ES-I3 (cell line): ENCODE measurements at regions not wholly inside any gene's neighbourhood (a gene's known extent, or its start where the extent isn't known, plus 50 kb on each side); places are given as distances from the start of the nearest gene placed in this dataset.
"Not testable (repeated sequence)": the region's sequence is repeated elsewhere in the genome, so short reads cannot be mapped to it uniquely, and the experiment has no call there.

ENCODE experiments used
- H3K36me3 ChIP-seq: 2 replicates; pipeline ENCODE4 v1.6.1; 2013; ENCODE audit warnings: mild to moderate bottlenecking, low read length, control low read depth, moderate library complexity; ENCODE audit not compliant: insufficient read depth
- H3K4me1 ChIP-seq: 2 replicates; pipeline ENCODE4 v1.6.1; 2013; ENCODE audit warnings: mild to moderate bottlenecking, control low read depth, low read length; ENCODE audit not compliant: insufficient read depth
- H3K9ac ChIP-seq: 2 replicates; pipeline ENCODE4 v1.6.1; 2013; ENCODE audit warnings: low read depth, mild to moderate bottlenecking, low read length, moderate library complexity
- H3K9me3 ChIP-seq: 2 replicates; pipeline ENCODE4 v1.6.1; 2013; ENCODE audit warnings: mild to moderate bottlenecking, low read length, moderate library complexity; ENCODE audit not compliant: control insufficient read depth, insufficient read depth

DNA sequence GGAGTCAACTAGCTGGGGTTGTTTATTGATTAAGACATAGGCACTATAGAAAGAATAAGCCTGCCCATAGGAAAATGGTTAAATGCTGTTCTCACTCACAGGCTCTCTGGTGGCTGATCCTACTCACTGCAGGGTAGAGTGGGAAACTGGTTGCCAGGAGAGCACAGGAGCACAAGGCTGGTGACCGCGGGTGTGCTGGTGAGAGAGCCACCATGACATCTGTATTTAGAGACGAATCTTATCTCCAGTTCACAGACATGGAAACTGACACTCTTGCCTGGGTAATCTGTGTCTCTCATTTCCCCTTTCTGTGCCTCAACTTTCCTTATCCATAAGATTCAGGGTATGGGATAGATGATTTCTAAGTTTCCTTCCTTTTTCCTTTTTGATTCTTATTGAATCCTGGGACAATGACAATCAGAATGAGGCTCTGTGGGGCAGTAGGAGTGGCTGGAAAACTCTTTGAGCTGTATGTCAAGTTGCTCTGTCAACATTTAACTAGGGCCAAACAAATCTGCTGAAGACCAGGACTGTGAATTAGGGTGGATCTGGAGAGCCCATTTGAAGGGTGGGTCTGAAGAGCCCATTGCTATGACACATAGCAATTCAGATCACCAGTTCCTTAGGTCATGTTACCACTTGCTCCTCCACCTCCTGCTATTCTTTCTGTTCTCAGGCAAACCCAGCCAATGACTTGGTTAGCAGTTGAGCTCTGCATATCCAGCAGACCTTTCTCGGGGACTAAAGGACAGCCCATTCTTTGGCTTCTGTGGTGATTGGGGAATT lies 286.1 kb upstream of the TBL1XR1 start:
- H3K9ac ChIP-seq: no peak overlapping the region
- H3K9me3 ChIP-seq: no peaks in the 10 kb centered on the region
- peaks cover 15% of the 10 kb centered on the region for H3K4me1 ChIP-seq
- H3K36me3 ChIP-seq: no peaks in the 10 kb centered on the region

DNA sequence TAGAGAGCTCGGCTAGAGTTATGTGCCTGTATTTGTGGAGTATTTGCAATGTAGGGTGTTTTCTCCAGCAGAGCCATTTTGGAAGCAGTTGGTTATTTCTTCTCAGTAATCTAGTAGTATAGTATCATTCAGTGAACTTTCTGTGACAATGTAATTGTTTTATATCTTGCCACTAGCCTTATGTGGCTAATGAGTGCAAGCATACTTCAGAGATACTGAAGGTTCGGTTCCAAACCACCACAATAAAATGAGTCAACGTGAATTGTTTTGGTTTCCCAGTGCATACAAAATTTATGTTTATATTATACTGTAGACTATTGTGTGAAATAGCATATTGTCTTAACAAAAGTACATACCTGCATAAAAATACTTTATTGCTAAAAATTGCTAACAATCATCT lies 286.9 kb upstream of the TBL1XR1 start:
- Histone ChIP-seq H3K4me1 (peaks cover 12% of the 10 kb centered on the region), H3K36me3 (no peaks in the 10 kb centered on the region), H3K9ac (no peak overlapping the region), H3K9me3 (no peaks in the 10 kb centered on the region)

DNA sequence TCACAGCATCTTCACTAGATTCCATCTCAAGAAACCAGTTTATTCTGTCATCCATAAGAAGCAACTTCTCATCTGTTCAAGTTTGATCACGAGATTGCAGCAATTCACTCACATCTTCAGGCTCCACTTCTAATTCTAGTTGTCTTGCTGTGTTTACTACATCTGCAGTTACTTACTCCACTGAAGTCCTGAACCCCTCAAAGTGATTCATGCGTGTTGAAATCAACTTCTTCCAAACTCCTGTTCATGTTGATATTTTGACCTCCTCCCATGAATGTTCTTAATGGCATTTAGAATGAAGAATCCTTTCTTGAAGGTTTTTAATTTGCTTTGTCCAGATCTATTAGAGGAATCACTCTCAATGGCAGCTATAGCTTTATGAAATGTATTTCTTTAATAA lies 287.6 kb upstream of the TBL1XR1 start:
- no peaks in the 10 kb centered on the region for H3K9me3 ChIP-seq
- no peaks in the 10 kb centered on the region for H3K36me3 ChIP-seq
- no peak overlapping the region for H3K9ac ChIP-seq
- peaks cover 12% of the 10 kb centered on the region for H3K4me1 ChIP-seq

DNA sequence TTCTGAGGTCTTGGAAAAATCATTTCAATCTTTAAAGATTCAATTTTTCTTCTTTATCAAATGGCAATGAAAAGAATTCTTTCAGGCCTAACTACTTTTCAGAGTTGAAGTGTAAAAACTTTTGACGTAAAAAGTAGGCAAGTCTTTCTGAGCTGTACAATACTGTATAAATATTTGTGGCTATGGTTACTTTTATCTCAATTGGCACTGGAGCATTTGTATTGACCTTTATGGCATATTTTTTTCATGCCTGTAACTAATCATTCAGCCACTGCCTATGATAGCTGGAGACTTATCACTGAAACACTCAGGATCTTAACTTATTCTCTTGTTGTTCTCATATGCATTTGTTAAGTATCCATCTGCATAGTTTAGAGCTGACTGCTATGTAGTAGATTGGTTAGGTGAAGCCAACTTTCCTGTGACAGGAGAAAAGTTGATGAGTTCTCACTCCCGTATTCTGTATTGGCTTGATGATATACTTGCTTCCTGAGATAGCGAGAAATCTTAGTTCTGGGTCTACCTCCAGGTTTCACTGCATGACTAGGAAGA lies 290.4 kb upstream of the TBL1XR1 start:
- no peak overlapping the region for H3K9ac ChIP-seq
- no peaks in the 10 kb centered on the region for H3K9me3 ChIP-seq
- peaks cover 17% of the 10 kb centered on the region for H3K4me1 ChIP-seq
- H3K36me3 ChIP-seq: no peaks in the 10 kb centered on the region

DNA sequence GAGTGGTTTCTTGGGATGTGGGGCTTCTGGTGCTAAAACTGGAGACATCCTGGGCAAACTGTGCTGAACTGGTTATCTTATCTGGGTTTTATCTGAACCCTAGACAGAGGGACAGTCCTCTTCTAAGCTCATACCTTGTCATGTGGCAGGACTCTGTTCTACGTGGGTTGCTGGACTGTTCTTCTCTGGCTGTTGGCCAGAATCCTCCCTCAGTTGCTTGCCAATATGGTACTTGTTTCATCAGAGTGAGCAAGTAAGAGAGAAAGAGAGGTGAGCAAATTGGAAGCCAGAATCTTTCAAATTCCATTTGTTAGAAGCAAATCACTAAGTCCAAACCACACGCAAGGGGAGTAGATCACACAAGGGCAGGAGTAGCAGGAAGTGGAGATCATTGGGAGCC lies 291.5 kb upstream of the TBL1XR1 start:
- no peak overlapping the region for H3K9ac ChIP-seq
- no peaks in the 10 kb centered on the region for H3K36me3 ChIP-seq
- H3K9me3 ChIP-seq: no peaks in the 10 kb centered on the region
- H3K4me1 ChIP-seq: peaks cover 12% of the 10 kb centered on the region

DNA sequence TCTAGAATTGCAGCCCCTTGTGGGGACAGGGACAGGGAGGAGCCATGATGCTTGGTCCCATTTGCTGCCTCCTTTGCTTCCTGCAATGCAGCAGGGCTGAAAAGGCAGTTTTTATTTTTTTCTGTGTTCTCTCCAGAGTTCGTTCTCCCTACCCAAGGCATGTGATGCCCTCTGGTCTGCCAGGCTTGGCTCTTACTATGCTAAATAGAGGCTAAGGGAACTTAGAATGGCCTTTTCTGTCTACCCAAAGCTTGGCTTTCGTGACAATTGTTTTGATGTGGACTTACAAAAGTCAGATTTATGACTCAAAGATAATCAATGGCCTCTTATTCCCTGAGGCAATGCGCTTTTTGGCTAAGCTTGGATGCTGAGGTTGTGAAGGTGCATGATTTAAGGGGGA lies 293.3 kb upstream of the TBL1XR1 start:
- Histone ChIP-seq H3K9me3 (no peaks in the 10 kb centered on the region), H3K9ac (no peak overlapping the region), H3K4me1 (peaks cover 10% of the 10 kb centered on the region; the same call in 1 of the 2 replicates), H3K36me3 (no peaks in the 10 kb centered on the region)

DNA sequence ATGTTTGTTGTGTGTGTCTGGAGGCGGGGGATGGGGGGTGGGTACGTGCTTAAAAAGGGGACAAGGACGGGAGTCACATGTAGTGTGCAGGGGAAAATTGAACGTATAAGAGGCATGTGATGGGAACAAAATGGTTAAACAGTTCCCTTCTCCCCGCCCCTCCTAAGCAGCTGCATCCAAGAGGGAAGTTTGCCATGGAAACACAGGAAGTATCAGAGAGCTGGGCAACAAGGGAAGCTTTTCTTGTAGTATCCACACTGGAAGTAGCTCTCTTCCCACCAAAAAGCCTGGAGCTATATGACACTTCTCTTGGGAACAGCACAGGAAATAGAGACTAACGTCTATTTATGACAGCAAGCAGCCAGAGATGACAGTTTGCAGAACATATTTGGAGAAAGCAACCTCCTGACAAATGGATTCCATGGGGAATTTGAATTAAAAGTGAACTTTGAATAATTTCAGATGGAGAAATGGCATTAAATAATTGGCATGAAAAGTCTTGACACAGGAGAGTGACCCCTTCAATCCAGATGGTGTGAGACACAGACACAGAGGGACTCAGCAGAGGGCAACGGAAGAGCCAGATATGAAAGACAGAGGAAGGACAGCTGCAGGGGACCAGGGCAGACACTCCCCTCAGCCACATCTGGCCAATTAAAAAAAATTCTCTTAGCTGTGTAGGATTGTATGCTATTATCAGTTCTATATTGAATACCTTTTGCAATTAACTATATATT lies 294.2 kb upstream of the TBL1XR1 start:
- no peaks in the 10 kb centered on the region for H3K9me3 ChIP-seq
- H3K4me1 ChIP-seq: peaks cover 10% of the 10 kb centered on the region; the same call in 1 of the 2 replicates
- no peak overlapping the region for H3K9ac ChIP-seq
- H3K36me3 ChIP-seq: no peaks in the 10 kb centered on the region

DNA sequence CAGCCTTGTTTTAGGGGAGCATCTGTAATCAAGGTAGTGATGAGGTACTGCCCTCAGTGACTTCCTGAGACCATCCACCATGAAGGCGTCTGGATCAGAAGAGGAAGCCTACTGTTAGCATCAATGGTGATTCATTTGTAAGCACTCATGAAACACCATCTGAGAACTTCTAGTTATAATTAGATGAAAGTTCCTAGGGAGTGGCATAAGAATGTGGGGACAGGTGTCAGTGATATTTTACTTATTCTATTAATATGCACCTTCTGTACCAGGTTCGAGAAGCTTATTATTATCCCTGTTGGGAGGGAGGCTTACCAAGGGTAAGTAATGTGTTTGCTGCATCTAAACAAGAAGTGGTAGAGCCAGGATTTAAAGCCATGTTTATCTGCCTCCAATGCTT lies 295.8 kb upstream of the TBL1XR1 start:
- Histone ChIP-seq H3K9ac (no peak overlapping the region), H3K9me3 (no peaks in the 10 kb centered on the region), H3K36me3 (no peaks in the 10 kb centered on the region), H3K4me1 (0 out of 2 replicates have a peak, but pooled peaks cover 6% of the 10 kb centered on the region)

DNA sequence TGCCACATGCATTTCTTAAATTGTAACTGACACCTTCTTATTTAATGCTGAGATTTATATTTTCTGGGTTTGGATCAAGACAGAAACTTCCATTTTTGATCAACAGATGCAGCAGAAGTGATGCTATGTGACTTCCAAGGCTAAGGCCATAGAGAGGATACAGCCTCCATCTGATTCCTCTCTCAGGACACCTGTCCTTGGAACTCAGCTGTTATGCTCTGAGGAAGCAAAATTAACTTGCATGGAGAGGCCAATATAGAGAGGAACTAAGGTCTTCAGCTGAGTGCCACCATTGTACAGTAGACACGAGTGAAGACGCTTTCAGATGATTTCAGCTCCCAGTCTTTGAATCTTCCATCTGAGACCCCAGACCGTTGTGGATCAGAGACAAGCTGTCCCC lies 296.9 kb upstream of the TBL1XR1 start:
- Histone ChIP-seq H3K4me1 (0 out of 2 replicates have a peak, but pooled peaks cover 6% of the 10 kb centered on the region), H3K9ac (no peak overlapping the region), H3K9me3 (no peaks in the 10 kb centered on the region), H3K36me3 (no peaks in the 10 kb centered on the region)

DNA sequence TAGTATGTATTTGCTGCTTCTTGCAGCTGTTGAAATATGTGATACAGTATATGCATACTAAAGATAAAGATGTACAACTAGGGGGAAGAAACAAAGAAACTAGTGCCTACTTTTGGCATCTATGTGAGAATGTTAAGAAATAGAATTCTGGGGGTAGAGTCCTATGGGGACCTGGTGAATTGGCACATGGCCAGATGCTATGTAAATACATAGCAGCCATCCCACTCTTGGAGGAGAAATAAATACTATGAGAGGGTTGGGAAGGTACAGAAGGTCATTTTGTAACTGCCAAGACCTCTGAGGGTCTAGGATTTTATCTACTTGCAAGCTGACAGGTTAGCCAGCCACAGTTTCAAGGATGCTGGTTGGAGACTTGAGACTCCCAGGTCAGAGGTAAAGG lies 298.3 kb upstream of the TBL1XR1 start:
- H3K9ac ChIP-seq: no peak overlapping the region
- no peaks in the 10 kb centered on the region for H3K36me3 ChIP-seq
- 0 out of 2 replicates have a peak, but pooled peaks cover 6% of the 10 kb centered on the region for H3K4me1 ChIP-seq
- H3K9me3 ChIP-seq: no peaks in the 10 kb centered on the region

DNA sequence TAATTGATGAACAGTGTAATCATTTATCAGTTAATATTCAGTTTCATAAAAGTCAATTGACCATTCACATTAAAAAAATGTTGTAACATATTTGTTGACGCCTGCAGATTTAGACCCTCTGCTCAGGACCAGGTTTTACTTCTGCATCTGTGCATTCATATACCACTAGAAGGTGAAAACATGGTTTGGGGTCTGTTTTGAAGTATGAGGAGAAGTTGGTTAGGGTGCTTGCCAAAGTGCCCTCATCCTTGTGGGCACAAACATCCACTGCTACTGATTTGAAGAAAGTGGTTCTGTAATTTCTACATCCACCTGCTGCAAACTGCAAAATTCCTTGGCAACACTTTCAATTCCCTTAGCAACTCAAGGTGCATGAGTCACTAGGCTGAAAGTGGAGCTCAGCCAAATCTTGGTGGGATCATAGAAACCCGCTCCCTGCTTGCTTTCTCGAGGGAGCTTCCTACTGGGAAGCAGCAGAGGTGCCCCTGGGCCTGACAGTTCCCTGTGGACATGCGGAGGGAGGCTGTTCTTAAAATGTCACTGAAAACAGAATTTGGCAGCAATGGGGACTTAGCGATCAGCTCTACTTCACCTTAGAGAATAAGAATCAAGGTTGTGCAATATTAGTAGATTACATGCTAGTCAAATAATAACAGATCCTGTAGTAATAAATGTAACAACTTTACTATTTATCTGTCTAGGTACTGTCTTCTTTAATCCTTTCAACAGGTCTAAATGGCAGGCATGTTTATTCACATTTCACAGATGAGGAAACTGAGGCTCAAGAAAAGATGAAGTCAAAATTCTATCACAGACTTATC lies 301.0 kb upstream of the TBL1XR1 start:
- Histone ChIP-seq H3K4me1 (no peaks in the 10 kb centered on the region), H3K36me3 (no peaks in the 10 kb centered on the region), H3K9me3 (no peaks in the 10 kb centered on the region), H3K9ac (no peak overlapping the region)

DNA sequence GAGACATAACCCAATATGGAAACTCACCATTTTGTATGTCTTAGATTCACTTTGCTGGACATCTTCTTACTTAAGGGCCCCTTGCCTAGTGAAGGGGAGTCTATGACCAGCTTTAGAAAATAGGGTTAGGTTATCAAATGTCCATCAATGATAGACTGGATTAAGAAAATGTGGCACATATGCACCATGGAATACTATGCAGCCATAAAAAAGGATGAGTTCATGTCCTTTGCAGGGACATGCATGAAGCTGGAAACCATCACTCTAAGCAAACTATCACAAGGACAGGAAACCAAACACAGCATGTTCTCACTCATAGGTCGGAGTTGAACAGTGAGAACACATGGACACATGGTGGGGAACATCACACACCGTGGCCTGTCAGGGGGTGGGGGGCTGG lies 301.8 kb upstream of the TBL1XR1 start:
- not testable (repeated sequence) for H3K36me3 ChIP-seq, H3K9me3 ChIP-seq, H3K9ac ChIP-seq, H3K4me1 ChIP-seq

DNA sequence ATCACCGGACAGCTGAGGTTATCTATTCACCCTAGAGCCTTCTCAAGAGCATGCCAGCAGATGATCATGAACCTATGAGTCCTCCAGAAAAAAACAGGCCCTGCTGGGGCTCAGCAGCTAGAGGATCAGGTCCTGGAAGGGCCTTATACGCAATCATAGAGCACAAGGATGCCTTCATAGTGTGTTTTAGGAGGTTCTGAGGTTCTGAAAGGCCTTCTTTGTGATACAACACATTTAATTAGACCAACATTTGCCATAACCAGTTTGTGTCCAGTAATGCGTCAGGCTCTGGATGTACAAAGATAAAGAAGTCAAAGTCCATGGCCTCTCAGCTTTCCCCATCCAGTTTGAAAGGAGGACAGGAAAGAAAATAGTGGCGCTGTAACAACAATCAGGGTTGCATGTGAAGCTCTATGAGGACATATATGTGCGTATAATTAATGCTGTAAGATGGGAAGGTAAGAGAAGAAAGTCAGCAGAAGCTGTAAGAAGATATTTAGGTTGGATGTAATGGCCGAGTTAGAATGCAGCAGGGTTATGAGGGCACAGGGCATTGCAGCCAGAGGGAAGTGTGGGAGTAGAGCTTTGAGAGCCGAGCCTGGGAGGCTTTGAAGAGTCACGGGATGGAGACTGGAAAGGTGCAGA lies 302.6 kb upstream of the TBL1XR1 start:
- no peaks in the 10 kb centered on the region for H3K4me1 ChIP-seq
- H3K36me3 ChIP-seq: no peaks in the 10 kb centered on the region
- no peak overlapping the region for H3K9ac ChIP-seq
- H3K9me3 ChIP-seq: no peaks in the 10 kb centered on the region

DNA sequence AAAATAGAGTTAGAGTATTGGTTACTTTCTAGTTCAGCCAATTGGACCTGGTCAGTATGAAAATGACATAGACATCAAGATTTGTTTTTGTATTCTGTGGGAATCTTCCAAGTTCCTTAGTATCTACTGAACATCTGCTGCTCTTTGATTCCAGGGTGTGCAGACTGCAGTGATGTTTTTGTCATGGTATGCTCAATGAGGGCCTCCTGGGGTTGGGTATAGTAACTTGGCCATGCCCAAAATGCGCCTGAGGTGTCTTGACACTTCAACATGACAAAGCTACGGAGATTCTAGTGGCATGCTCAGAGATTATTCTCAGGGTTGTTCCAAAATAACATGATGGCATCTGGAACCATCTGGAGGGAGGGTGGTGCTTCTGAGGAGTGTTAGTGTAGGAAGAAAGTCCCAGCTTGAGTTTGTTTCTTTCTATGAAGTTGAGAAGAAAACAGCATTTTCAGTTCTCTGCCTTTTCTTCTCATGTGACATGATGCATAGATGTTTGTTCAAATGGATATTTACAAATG lies 313.5 kb upstream of the TBL1XR1 start:
- H3K36me3 ChIP-seq: no peaks in the 10 kb centered on the region
- H3K9ac ChIP-seq: no peak overlapping the region
- no peaks in the 10 kb centered on the region; the same call in 1 of the 2 replicates for H3K4me1 ChIP-seq
- no peaks in the 10 kb centered on the region for H3K9me3 ChIP-seq
